H1 (cell line): ENCODE measurements at regions not wholly inside any gene's neighbourhood (a gene's known extent, or its start where the extent isn't known, plus 50 kb on each side); places are given as distances from the start of the nearest gene placed in this dataset.

ENCODE experiments used
- CREB1 ChIP-seq: IDR thresholded peaks from 2 replicates; pipeline ENCODE4 v1.6.1; 2012; ENCODE audit warnings: inconsistent platforms
- CTCF ChIP-seq, 3 experiments: IDR thresholded peaks; 1 replicate in 2 of 3; 2 replicates in 1 of 3; pipeline versions ENCODE4 v1.5.1 to v1.6.1; 2011; ENCODE audit warnings: low read length in 3 of 3, mild to moderate bottlenecking in 3 of 3, inconsistent platforms in 2 of 3, low read depth in 1 of 3, moderate library complexity in 1 of 3; ENCODE audit not compliant: insufficient read depth in 1 of 3; ENCODE audit errors: control extremely low read depth in 1 of 3

- TF ChIP-seq CTCF (IDR thresholded peaks at IDR 0.05; ENCODE audit: control extremely low read depth in 1 of 3, insufficient read depth in 1 of 3, low read depth in 1 of 3, low read length in 3 of 3) (no peak), CREB1 (no peak)
Measured at GRCh38 chr10:93245147-93245546, 171.5 kb downstream of the CYP26A1 start (continued).
